Daoy (cell line): ENCODE measurements at regions not wholly inside any gene's neighbourhood (a gene's known extent, or its start where the extent isn't known, plus 50 kb on each side); places are given as distances from the start of the nearest gene placed in this dataset.
"Not testable (repeated sequence)": the region's sequence is repeated elsewhere in the genome, so short reads cannot be mapped to it uniquely, and the experiment has no call there.

ENCODE experiments used
- DNase-seq: peaks from one replicate; pipeline ENCODE4 v3.0.0-alpha.2; 2015; ENCODE audit warnings: low read depth

DNA sequence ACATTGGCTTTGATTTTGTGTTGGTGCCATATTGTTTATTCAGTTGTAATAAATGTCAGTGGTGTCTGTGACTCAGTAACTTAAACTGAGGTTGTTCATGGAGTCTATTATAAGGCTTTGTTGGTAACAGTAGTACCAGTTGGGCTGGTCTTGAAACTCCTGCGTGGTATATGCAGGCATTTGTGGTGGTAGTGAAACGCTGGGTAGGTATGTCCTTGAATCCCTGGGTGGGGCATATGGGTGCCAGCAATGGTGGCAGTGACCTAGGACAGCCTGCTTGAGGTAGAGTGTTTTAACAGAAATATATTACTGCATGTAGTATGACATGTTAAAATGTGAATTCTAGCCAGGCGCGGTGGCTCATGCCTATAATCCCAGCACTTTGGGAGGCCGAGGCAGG, 1058.5 kb upstream of the SEMA6A start:
- DNase-seq = no peak

DNA sequence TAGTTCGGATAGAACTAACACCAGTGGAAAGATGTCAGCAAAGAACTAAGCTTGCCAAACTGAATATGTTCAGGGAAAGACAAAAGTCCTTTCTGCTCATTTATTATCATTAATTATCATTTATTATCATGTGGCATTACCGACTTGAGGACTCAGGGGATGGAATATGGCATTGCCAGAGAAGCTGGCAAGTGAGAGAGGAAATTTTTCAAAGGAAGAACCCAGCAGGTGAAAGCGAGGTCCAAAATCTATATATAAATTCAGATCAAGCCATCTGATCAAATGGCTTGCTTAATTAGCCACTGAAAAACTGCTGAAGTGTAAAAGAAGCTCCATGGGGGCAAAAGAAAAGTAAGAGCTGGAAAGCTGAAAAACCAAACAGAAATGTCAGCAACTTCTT, 1049.6 kb upstream of the SEMA6A start:
- no peak for DNase-seq

DNA sequence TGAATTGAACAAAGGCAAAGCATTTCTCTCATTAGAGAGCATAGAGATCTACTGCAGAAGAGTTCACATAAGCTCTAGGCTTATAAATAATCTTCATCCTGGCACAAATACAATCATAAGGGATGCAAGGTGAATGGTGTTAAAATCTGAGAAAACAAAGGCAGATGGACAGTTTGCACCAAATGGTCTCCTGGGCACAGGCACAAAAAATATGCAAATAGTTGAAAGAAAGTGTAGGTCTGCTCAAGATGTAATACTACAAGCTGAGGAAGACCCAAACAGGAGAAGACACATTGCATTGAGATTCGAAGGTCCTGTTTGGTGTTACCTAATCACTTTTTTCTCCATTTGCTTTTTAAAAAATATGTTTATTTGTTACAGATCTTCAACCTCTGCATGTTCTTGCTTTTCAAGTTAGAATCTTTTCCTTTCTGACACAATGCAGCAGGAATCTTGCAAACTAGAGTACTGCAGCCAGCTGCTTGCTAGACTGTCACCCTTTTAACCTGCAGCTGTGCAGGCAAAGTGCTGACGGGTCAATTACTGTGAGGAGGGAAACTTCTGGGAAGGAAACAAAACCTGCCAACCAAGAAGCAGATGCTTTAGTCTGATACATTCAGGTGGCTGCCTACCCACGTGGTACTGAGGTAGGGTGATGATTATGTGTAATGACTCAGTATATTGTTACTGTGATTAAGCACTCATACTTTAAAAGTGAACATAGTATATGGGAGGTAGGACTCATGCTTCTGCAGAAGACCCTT, 1048.6 kb upstream of the SEMA6A start:
- DNase-seq = no peak

DNA sequence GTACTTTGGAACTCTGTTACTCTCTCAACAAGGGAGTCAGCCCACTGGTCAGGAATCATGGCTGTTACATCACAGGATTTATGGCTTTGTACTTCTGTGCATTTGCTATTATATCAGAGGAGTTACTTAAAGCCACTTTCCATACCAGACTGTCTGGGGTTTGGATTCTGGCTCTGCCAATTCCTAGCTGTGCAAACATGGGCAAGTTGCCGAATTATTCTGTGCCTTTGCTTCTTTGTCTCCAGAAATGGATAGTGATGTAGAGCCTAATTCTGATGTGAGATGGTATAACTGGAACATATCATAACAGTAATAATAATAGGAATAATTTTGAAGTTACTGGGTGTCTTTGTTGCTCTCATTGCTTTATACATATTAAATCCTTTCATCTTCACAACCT, 1047.3 kb upstream of the SEMA6A start:
- no peak for DNase-seq

DNA sequence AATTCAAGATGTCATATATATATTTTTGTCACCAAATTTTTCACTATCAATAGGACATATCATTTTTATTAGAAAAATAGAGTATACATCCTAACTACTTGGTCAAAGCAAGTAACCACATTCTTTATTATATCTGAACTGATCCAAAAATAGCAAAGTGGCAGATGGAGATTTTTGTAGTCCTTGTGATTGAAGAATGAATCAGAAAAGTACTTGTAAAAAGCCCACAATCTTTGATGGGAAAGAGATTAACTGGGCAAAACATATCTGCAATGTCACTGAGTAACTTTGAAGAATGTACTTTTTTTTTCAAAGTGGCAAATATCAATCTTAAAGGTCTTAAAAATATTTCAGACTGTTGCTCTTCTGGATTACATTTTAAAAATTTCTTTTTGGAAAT, 1040.6 kb upstream of the SEMA6A start:
- DNase-seq = no peak

DNA sequence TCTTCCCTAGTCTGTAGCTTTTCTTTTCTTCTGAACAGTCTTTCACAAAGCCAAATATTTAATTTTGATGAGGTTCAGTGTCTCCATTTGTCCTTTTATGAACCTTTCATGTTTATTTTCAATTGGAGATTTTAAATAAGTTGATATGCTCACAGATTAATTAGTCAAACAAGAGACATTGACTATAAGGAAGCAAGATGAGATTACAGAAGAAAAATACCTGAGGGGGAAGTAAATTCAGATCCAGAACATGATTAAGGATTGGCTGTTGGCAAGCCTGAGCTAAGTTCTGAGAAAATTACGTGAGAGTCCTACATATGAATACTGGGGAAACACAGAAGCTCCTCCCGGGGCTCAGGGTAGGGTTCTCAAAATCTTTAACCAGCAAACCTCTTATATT, 1039.8 kb upstream of the SEMA6A start:
- DNase-seq = no peak

DNA sequence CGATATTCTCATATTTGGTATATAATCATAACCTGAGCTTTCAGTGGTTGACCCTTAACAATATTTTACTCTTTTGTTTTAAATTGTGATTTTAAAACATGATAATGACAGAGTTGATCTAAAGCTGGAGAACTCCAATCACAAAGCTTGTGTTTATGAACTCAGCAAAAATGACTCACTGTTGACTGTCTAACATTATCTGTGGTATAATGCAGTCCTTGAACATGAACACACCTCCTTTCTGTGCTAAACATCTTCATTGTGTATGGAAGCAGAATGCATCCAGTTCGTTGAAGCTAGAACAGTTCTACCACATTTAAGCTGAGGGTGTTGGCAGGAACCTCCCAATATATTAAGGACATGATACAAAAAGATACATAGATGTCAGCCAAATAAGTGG, 1030.2 kb upstream of the SEMA6A start:
- DNase-seq = no peak

DNA sequence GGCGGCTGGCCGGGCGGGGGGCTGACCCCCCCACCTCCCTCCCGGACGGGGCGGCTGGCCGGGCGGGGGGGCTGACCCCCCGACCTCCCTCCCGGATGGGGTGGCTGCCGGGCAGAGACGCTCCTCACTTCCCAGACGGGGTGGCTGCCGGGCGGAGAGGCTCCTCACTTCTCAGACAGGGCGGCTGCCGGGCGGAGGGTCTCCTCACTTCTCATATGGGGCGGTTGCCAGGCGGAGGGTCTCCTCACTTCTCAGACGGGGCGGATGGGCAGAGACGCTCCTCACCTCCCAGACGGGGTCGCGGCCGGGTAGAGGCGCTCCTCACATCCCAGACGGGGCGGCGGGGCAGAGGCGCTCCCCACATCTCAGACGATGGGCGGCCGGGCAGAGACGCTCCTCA, 1025.2 kb upstream of the SEMA6A start:
- DNase-seq = not testable (repeated sequence)

DNA sequence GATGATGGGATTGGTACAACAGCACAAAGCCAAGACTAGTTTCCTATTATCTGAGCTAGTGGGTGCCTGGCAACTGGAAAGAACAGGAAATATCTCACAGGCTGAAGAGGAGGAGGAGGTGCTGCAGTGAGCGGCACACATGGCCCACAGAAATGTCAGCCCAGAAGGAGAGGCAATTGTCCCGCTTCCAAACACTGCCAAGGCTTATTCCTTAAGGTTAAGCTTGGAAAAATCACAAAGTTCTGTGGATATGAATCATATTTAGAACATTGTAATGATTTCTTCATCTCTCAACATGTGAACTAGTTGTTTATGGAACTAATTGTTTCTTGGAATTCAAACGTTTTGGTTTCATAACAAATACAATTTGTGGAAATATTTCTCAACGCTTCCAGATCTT, 1019.5 kb upstream of the SEMA6A start:
- no peak for DNase-seq

DNA sequence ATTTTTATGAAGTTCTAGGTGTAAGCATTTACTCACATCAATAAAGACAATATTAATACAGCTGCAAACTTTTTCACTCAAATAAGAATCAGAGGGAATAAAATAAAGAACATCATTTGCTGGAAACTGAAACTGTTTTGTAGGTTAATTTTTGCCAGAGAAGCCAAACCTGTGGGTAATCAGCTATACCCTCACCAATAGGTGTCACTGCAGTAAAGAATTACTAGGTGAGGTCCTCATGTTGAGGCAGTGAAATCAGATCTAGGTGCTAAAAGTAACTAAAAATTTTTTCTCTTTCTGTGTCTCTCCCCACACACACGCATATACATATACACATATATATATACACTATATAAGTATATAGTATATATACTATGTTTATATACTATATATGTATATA, 1016.3 kb upstream of the SEMA6A start:
- DNase-seq = no peak

DNA sequence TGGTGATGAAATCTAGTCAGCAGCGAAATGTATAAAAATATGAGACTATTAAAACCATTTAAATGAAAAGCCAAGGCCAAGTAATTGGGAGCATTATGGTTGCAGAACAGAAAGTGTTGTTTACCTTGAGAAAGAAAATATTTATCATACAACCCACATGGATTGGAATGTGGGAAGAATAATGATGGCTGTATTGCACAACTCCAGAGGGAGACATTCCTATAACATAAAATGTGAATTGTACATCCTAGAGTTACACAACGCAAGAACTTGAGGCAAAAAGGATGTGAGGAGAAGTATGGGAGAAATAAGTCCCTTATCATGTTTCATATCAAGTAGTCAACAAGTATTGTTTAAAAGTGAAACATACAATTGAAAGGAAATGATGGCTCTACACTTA, 1014.0 kb upstream of the SEMA6A start:
- DNase-seq = no peak

DNA sequence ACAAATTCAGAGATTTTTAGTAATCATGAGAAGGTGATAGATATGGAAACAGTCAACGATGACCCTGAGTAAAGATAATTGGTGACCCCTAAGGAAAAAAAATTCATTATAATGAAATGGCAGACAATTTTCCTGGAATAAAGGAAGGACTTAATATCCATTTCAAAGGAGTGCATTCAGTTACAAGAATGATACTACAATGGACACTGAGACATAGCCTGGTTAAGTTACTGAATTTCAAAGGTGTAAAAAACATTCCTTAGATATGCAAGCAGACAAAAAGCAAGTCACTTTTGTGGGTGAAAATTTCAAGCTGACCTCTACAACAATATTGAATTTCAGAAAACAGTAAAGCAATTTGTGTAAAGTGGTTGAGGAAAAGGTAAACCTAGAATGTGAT, 1012.5 kb upstream of the SEMA6A start:
- no peak for DNase-seq

DNA sequence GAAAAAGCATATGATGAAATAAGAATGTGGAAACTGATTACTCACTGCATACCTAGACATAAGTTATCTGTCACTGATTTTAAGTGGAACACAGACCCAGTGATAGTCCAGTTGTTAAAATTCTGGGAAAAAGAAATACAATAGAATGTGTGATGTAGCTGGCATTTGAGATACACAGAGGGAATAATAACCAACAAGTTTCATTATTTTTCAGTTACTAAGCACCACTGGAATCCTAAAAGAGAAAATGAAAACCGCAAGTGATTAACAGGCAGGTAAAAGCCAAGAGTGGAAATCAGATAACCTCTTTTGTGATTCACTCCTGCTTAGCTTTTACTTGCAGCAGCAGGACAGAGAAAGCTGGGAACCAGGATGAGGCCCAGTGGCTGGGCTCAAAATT, 994.0 kb upstream of the SEMA6A start:
- DNase-seq = no peak

DNA sequence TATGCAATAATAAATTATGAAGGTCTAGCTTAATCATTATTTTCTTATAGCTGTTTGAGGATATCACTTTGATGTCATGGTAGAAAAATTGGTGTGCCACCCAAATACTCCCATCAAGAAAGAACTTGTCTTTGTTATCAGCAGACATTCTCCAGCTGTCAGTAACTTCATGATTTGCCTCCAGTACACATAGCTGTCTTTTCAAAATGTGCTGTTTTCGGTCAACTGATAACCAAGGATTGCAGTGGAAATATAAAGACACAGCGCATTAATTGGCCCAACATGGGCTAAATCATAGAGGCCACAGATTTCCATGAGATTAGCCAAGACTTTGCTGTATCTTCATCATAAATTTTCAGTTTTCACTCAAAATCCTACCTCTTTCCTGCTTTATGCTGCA, 993.5 kb upstream of the SEMA6A start:
- no peak for DNase-seq

DNA sequence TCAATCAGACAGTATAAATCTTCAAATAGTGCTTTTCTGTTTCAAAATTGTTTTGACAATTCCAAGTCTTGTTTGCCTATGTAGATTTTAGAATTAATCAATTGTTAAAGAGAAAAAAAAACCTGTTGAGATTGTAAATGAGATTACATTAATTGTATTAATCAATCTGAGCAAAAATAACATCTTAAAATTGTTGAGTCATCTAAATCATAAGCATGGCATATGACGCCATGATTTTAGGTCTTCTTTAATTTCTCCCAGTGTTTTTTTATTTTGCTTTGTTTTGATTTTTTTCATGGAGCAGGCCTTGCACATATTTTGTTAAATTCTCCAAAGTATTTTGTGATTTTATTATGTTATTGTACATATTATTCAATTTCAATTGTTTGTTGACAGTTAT, 988.0 kb upstream of the SEMA6A start:
- no peak for DNase-seq

DNA sequence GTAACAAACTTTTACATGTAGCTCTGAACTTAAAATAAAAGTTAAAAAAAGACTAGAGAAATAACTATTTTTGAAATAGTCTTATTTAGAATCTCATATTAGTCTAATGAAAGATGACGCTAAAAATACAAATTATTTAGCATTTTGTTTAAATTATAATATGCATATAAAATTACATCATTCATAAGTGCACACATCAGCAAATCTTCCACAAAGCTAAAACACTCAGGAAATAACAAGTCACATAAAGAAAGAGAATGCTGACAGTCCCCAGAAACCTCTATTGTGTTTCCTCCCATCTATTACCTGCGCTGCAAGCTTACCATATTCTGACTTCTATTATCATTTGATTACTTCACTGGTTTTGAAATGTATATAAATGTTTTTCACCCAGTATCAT, 986.9 kb upstream of the SEMA6A start:
- DNase-seq = no peak

DNA sequence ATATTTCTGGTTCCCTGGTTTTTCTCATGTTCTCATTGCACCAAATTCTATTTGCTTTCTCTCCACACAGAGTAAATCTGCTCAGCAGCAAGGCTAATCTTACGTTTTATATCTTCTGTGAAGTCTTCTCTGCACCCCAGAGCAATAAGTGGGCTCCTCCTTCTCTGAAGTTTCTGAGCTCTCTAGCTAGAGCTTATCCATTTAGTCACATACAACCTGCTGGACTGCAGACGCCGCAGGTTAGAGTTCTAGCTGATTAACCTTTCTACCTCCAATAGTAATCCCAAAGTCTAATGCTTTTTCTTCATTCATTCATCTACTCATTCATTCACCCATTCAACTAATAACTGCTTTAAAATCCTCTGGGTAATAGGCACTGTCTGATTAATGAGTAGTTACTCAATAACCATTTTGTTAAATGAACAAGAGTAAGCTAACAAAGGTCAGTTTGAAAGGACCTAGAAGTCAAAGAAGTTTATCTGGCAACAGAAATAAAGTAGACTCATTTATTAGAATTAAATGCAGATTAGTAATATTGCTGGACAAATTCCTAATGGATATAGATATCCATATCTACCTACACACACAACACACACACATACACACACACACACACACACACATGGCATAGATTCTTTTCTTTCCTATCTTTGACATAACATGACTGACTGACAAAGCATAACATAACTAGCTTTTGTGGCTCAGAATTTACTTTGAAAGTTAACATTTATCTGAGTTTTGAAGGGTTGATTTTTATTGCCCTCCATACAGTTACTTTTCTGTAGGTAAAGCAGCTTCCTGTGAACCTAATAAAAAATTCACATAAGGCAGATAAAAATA, 984.6 kb upstream of the SEMA6A start:
- no peak for DNase-seq

DNA sequence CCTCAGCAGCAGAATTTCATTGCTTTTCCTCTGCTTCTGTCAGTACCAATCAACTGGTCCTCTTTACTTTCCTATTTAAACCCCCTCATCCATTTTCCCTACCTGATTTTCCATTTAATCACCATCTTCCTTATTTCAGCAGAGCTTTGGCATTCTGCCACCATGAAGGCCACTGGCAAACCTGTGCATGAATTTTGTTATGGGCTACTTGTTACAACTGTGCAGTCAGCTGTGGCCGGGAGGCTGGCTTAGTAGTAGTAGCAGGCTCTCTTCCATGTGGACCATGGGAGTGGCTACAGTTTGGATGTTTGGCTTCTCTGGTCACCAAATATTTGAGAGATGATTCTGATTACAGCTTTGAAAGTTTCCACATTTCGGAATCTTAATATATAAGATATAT, 976.6 kb upstream of the SEMA6A start:
- no peak for DNase-seq

DNA sequence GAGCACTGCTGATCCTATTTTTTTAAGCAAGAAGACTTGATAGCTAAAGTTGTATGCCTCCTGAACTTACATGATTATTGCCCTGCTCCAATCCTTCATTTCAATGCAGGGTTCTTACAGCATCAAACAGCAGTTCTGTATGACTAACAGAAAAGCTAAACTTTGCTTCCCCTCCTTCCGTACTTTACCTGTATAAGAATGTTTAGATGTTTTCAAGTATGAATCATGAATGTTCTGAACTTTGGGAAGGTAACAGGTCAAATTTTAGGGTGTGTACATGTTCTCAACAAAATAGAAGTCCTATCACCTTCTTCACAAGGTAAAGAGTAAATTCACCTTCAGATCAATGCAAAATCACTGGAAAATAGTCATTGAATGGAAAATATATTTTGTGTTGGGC, 972.6 kb upstream of the SEMA6A start:
- DNase-seq = no peak

DNA sequence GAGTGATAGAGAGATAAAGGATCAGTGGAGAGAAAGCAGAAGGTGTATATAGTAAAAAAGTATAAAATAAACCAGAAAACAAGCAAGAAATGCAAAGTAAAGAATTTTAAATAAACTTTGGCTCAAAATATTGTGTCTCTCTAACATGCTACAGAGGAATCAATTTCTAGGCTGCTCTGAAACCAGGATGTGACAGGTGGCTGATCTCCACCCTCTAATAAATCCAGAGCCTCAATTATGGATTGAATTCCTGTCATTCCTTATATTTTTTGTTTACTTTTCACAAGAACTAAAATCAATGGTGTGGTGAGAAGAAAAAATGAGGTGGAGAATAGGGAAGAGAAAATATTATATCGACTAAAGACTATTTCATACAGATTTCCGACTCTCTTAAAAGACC, 965.1 kb upstream of the SEMA6A start:
- DNase-seq = no peak

DNA sequence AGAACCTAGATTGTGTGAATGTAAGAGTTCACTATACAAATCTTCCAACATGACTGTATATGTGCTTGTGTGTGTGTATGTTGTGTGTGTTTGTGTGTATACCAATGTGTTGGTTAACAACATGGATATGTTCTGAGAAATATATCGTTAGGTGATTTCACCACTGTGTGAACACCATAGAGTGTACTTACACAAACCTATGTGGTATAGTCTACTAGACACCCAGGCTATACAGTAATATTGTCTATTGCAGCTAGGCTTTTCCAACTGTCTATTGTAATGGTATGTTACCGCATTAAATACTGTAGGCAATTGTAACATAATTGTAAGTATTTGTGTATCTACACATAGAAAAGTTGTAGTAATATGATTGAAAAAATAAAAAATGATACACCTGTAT, 959.2 kb upstream of the SEMA6A start:
- no peak for DNase-seq

DNA sequence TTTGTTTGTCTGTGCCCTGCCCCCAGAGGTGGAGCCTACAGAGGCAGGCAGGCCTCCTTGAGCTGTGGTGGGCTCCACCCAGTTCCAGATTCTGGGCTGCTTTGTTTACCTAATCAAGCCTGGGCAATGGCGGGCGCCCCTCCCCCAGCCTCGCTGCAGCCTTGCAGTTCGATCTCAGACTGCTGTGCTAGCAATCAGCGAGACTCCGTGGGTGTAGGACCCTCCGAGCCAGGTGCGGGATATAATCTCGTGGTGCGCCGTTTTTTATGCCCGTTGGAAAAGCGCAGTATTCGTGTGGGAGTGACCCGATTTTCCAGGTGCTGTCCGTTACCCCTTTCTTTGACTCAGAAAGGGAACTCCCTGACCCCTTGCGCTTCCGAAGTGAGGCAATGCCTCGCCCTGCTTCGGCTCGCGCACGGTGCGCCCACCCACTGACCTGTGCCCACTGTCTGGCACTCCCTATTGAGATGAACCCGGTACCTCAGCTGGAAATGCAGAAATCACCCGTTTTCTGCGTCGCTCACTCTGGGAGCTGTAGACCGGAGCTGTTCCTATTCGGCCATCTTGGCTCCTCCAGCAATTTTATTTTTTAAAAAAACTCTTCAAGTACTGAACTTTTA, 958.5 kb upstream of the SEMA6A start:
- not testable (repeated sequence) for DNase-seq

DNA sequence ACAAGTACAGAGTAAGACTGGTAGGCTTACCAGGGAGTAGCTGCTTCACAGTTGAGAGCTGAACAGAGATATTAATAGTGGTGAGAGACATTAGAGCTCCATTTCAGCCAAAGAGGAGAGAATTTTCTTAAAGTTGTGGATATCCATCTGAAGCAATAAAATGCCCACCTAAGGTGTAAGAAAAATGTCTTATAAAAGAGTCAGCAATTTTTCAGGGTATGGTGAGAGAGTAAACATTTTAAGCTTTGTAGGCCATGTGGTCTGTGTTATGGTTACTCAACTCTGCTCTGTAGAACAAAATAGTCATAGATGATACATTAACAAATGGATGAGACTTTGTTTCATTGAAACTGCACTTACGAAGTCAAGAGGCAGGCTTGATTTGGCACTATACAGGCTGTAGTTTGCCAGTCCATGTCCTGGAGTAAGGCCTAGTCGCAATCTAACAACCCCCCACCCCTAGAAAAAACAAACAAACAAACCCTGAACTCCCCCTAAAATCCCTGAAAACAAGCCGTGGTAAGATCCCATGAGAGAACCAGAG, 945.4 kb upstream of the SEMA6A start:
- DNase-seq = no peak
